ENCODE measurements at regions not wholly inside any gene's neighbourhood (a gene's known extent, or its start where the extent isn't known, plus 50 kb on each side); places are given as distances from the start of the nearest gene placed in this dataset.

- no peak overlapping the region for H3K4me3 Mint-ChIP-seq
- no peak overlapping the region for H3K27ac Mint-ChIP-seq
- Histone ChIP-seq H4K91ac (ENCODE audit: insufficient read length, low read depth, low read length) (no peak overlapping the region), H2BK5ac (ENCODE audit: insufficient read length, low read length) (no peak overlapping the region), H3K27me3 (ENCODE audit: insufficient read depth, low read length) (no peaks in the 10 kb centered on the region), H3K4ac (ENCODE audit: low read depth, low read length) (no peak overlapping the region), H2BK15ac (ENCODE audit: low read depth, low read length) (no peak overlapping the region), H3K23me2 (ENCODE audit: insufficient read length, low read depth, low read length, poor library complexity, severe bottlenecking) (no peaks in the 10 kb centered on the region), H3K23ac (ENCODE audit: insufficient read length, low read depth, low read length) (no peak overlapping the region), H3K4me1 (ENCODE audit: insufficient read depth, low read length) (no peaks in the 10 kb centered on the region), H3K56ac (ENCODE audit: insufficient read length, low read depth, low read length) (no peak overlapping the region), H2AFZ (ENCODE audit: low read length) (no peak overlapping the region), H3K9ac (ENCODE audit: extremely low read depth, insufficient read length, low read length) (no peak overlapping the region), H4K5ac (ENCODE audit: insufficient read length, low read depth, low read length) (no peak overlapping the region), H2BK20ac (ENCODE audit: low read depth, low read length, poor library complexity, severe bottlenecking) (no peak overlapping the region), H2BK12ac (ENCODE audit: insufficient read length, low read depth, low read length) (no peak overlapping the region), H2BK120ac (ENCODE audit: low read depth, low read length, poor library complexity, severe bottlenecking) (no peak overlapping the region), H3K27ac (ENCODE audit: insufficient read length, low read depth, low read length) (no peak overlapping the region), H3K79me1 (ENCODE audit: insufficient read depth, low read depth, low read length, poor library complexity, severe bottlenecking) (no peaks in the 10 kb centered on the region), H3K9me3 (ENCODE audit: control insufficient read depth, low read depth, low read length) (no peaks in the 10 kb centered on the region), H3K18ac (ENCODE audit: insufficient read length, low read depth, low read length) (no peak overlapping the region), H3K4me2 (ENCODE audit: insufficient read depth, insufficient read length, low read length) (no peak overlapping the region), H2AK5ac (ENCODE audit: insufficient read length, low read length) (no peak overlapping the region), H4K20me1 (ENCODE audit: control insufficient read depth, insufficient read depth, insufficient read length) (no peaks in the 10 kb centered on the region), H4K8ac (replicated peaks; ENCODE audit: insufficient read length, low read depth, low read length) (no peak overlapping the region), H3K14ac (ENCODE audit: insufficient read depth, low read length) (no peak overlapping the region), H3T11ph (ENCODE audit: low read length) (no peak overlapping the region), H3K79me2 (ENCODE audit: insufficient read depth, low read length) (no peaks in the 10 kb centered on the region)
- peaks cover 3% of the 10 kb centered on the region in 2 experiments; a peak in 2 of 4 replicates for H3K4me1 Mint-ChIP-seq
- TF ChIP-seq, protein P1, sequence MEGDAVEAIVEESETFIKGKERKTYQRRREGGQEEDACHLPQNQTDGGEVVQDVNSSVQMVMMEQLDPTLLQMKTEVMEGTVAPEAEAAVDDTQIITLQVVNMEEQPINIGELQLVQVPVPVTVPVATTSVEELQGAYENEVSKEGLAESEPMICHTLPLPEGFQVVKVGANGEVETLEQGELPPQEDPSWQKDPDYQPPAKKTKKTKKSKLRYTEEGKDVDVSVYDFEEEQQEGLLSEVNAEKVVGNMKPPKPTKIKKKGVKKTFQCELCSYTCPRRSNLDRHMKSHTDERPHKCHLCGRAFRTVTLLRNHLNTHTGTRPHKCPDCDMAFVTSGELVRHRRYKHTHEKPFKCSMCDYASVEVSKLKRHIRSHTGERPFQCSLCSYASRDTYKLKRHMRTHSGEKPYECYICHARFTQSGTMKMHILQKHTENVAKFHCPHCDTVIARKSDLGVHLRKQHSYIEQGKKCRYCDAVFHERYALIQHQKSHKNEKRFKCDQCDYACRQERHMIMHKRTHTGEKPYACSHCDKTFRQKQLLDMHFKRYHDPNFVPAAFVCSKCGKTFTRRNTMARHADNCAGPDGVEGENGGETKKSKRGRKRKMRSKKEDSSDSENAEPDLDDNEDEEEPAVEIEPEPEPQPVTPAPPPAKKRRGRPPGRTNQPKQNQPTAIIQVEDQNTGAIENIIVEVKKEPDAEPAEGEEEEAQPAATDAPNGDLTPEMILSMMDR (conservative IDR thresholded peaks at IDR 0.05), result no peak
- no peaks in the 10 kb centered on the region for H3K36me3 Mint-ChIP-seq (ENCODE audit: insufficient read depth in 1 of 3, low read depth in 3 of 3)
- no peaks in the 10 kb centered on the region for H3K27me3 Mint-ChIP-seq (ENCODE audit: low read depth)
- no peak for DNase-seq
- H3K9me3 Mint-ChIP-seq, result no peaks in the 10 kb centered on the region
Observed at GRCh38 chr9:115694991-115695390, 458.6 kb upstream of the PAPPA start.
